ENCODE measurements at regions not wholly inside any gene's neighbourhood (a gene's known extent, or its start where the extent isn't known, plus 50 kb on each side); places are given as distances from the start of the nearest gene placed in this dataset.

DNA sequence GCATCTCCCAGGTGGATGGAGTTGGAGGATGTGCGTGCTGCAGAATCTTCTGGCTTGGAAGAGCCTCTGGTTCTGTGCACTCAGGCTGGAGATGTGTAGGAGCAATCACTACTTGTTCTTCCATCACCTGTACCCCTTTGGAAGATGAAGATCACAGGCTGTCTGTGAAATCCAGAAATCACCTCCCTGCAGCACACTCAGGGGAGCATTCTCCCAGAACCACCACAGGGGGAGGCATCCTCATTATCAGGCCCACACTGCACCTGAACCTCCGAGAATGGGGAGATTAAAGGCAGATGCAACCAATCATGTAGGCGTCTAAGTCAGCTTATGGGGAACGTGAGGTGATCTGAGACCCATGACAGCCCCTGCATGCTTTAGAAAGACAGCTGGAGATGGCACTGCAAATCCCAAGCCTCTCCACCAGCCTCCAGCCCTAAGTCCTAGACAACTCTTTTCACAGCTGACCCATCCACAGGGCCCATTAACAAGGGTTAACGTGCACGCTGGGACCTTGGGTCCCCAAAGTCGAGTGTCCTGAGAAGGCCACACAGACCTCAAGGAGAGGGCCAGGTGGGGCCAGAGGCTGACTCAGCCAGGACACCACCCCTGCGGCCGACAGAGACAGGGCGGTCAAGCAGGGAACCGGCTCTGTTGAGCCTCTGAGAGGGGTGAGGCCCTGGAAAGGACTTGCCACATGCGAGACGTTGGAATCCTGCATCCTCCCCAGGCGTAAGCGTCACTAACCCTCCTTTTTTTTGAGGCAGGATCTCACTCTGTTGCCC is 314.9 kb downstream of the EIPR1 start:
- TF ChIP-seq, protein P1, sequence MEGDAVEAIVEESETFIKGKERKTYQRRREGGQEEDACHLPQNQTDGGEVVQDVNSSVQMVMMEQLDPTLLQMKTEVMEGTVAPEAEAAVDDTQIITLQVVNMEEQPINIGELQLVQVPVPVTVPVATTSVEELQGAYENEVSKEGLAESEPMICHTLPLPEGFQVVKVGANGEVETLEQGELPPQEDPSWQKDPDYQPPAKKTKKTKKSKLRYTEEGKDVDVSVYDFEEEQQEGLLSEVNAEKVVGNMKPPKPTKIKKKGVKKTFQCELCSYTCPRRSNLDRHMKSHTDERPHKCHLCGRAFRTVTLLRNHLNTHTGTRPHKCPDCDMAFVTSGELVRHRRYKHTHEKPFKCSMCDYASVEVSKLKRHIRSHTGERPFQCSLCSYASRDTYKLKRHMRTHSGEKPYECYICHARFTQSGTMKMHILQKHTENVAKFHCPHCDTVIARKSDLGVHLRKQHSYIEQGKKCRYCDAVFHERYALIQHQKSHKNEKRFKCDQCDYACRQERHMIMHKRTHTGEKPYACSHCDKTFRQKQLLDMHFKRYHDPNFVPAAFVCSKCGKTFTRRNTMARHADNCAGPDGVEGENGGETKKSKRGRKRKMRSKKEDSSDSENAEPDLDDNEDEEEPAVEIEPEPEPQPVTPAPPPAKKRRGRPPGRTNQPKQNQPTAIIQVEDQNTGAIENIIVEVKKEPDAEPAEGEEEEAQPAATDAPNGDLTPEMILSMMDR (IDR thresholded peaks at IDR 0.05): no peak
- TF ChIP-seq POLR2A (IDR thresholded peaks at IDR 0.05): no peak
